ENCODE measurements at regions not wholly inside any gene's neighbourhood (a gene's known extent, or its start where the extent isn't known, plus 50 kb on each side); places are given as distances from the start of the nearest gene placed in this dataset.

DNA sequence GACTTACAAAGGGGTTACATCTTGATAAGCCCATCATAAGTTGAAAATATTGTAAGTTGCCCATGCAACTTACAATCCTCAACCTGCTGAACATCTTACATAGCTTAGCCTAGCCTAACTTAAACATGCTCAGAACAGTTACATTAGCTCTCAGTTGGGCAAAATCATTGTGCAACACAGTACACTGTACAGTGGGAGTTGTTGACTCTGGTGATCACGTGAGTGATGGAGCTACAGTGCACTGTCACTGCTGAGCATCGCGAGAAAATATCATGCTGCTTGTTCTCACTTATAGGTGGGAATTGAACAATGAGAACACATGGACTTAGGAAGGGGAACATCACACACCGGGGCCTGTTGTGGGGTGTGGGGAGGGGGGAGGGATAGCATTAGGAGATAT lies 214.9 kb upstream of the ZMIZ1 start:
- no peaks in the 10 kb centered on the region for H3K27me3 Mint-ChIP-seq (ENCODE audit: low read depth)
- H3K9me3 Mint-ChIP-seq, result no peaks in the 10 kb centered on the region
- DNase-seq (ENCODE audit: low spot score), result no peak
- no peaks in the 10 kb centered on the region for H3K4me1 Mint-ChIP-seq (ENCODE audit: low read depth)
- H3K4me3 Mint-ChIP-seq, result no peak overlapping the region
- no peak overlapping the region for H3K27ac Mint-ChIP-seq
- no peaks in the 10 kb centered on the region for H3K36me3 Mint-ChIP-seq (ENCODE audit: low read depth)

DNA sequence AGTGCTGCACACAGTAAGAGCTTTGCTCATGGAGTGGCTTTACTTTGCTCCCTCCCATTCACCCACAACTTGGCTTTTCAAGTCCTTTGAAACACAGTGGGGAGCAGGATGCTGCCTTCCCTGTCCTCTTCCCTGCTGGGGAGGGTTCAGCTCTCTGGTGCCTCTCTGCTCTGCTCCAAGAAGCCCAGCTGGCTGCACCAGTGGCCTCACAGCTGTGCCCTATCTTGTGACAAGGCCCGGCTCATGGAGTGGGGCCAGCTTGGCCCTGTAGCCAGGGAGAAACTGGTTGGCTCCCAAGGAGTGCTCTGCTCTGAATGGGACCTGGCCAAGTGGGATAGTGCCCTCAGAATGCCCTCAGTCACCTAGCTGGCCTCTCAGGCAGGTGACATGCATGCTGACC lies 212.3 kb upstream of the ZMIZ1 start:
- no peaks in the 10 kb centered on the region for H3K9me3 Mint-ChIP-seq

DNA sequence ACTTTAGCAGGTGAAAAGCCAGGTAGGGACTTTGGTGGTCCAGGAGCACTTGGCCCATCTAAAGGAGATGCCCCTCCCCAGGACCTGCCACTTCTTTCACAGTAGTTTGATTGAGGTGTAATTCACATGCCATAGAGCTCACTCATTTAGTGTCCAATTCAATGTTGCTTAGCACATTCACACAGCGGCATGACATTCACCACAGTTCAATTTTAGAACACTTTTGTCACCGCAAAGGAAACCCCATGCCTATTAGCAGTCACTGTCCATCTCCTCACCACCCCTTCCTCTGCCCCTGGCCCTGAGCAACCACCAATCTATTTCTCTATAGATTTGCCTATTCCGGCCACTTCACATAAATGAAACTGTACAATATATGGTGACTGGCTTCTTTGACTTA lies 211.6 kb upstream of the ZMIZ1 start:
- Mint-ChIP-seq H3K27ac (no peak overlapping the region), H3K36me3 (ENCODE audit: low read depth) (no peaks in the 10 kb centered on the region), H3K9me3 (no peaks in the 10 kb centered on the region), H3K27me3 (ENCODE audit: low read depth) (no peaks in the 10 kb centered on the region), H3K4me3 (no peak overlapping the region), H3K4me1 (ENCODE audit: low read depth) (no peaks in the 10 kb centered on the region)
- no peak for DNase-seq (ENCODE audit: low spot score)

More for the DNA sequence above, 212.3 kb upstream of the ZMIZ1 start:
- Mint-ChIP-seq H3K4me3 (no peak overlapping the region), H3K36me3 (ENCODE audit: low read depth) (no peaks in the 10 kb centered on the region), H3K27me3 (ENCODE audit: low read depth) (no peaks in the 10 kb centered on the region), H3K4me1 (ENCODE audit: low read depth) (no peaks in the 10 kb centered on the region), H3K27ac (no peak overlapping the region)
- DNase-seq (ENCODE audit: low spot score), result no peak

DNA sequence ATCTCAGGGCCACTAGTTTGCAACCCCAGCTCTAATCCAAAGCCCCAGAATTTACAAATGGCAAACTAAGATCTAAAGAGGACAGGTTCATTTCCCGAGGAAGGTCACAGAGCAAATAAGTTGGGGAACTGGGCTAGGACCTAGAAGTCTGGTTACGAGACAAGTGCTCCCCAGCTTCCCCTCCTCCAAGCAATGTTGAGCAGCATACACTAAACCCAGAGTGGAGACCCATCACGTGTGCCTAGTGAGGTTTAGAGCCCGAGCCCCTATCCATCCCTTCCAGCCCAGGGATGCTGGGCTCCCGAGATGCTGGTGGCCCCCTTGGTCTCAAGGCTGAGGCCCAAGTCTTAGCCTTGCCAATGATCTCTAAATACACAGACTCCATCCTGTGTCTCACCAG lies 209.5 kb upstream of the ZMIZ1 start:
- Mint-ChIP-seq H3K36me3 (ENCODE audit: low read depth) (no peaks in the 10 kb centered on the region), H3K27me3 (ENCODE audit: low read depth) (no peaks in the 10 kb centered on the region), H3K9me3 (no peaks in the 10 kb centered on the region), H3K4me1 (ENCODE audit: low read depth) (no peaks in the 10 kb centered on the region), H3K4me3 (no peak overlapping the region), H3K27ac (no peak overlapping the region)
- DNase-seq (ENCODE audit: low spot score), result no peak

DNA sequence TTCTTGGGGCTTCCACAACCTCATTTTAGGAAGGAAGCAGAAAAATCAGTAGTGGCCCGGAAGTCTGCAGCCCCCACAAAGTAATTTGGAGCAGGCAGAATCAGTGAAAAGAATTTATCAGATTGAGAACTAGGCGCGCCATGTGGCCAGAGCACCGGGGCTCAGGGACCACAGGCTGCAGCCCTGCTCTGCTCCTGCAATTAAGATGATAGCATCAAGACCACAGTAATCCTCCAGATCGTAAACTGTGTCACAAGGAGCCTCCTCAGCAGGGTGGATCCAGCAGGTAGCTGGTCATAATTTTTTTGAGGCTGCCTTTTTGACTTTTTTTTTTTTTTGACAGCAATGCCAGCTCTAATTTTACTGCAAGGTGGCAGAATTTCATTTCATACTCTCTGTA lies 209.0 kb upstream of the ZMIZ1 start:
- H3K4me1 Mint-ChIP-seq (ENCODE audit: low read depth), result no peaks in the 10 kb centered on the region
- DNase-seq (ENCODE audit: low spot score), result no peak
- H3K4me3 Mint-ChIP-seq, result no peak overlapping the region
- H3K9me3 Mint-ChIP-seq, result no peaks in the 10 kb centered on the region
- H3K36me3 Mint-ChIP-seq (ENCODE audit: low read depth), result no peaks in the 10 kb centered on the region
- H3K27me3 Mint-ChIP-seq (ENCODE audit: low read depth), result no peaks in the 10 kb centered on the region
- H3K27ac Mint-ChIP-seq, result no peak overlapping the region

DNA sequence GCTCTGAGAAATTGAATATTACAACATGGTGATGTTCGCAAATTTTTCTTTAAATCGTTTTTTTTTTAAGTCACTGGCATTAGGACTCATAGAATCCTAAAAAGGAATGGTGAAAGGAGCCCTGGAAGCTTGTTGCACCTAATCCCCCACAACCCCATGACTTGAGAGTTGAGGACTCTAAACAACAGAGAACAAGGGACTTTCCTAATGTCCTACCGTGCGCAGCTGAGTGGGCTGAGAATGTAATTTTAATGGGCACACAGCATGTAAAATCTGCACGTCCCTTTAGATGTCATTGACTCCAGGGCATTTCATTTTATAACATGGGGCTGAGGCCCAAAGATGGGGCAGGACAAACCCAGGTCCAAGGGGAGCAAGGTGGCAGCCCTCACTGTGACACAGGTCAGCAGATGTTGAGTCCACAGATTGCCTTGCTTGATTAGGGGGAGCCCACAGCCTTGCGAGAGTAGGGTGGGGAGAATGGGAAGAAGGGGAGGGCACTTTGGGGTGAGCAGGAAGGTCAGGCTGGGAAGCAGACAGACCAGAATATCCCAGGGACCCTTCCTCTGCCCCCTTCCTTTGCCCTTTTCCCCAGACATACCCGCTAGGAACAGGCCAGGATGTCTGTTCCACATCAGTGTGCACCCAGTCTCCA lies 208.4 kb upstream of the ZMIZ1 start:
- Mint-ChIP-seq H3K4me1 (ENCODE audit: low read depth) (no peaks in the 10 kb centered on the region), H3K27ac (no peak overlapping the region), H3K36me3 (ENCODE audit: low read depth) (no peaks in the 10 kb centered on the region), H3K27me3 (ENCODE audit: low read depth) (no peaks in the 10 kb centered on the region), H3K4me3 (no peak overlapping the region), H3K9me3 (no peaks in the 10 kb centered on the region)
- no peak for DNase-seq (ENCODE audit: low spot score)

DNA sequence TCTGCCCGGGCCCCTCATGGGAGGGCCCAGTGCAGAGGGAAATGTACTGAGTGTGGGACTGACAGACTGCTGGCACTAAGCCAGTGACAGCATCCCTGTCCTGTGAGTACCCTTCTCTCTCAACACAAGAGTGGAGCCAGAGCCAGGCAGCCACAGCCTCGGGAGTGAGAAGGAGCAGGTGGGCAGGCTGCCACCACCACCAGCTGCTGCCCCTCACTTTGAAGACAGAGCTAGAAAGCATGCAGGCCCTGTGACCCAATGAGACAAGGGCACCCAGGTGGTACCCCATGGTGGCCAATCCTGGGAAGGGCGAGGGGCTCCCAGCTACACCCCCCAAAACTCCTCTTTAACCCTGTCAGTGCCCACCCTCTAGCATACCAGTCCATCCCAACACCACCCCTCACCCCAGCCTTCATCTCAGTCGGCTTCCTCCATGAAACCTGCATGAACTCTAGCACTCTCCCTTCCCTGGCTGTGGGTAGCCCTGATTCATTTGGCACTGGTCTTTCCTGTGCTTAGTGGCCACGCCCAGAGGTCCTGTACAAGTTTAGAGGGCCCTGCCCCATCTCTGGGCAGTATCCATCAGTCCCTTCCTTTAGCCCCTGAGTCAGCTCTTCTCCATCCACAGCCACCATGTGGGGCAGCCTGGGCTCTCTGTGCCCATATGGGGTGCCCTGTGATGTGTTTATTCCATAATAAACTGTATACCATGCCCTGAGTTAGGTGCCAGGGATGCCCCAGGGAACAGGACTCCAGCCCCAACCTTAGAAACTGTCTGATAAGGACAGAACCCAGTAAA lies 207.0 kb upstream of the ZMIZ1 start:
- Mint-ChIP-seq H3K27ac (no peak overlapping the region), H3K27me3 (ENCODE audit: low read depth) (no peaks in the 10 kb centered on the region), H3K4me3 (no peak overlapping the region), H3K4me1 (ENCODE audit: low read depth) (no peaks in the 10 kb centered on the region), H3K36me3 (ENCODE audit: low read depth) (no peaks in the 10 kb centered on the region), H3K9me3 (no peaks in the 10 kb centered on the region)
- DNase-seq (ENCODE audit: low spot score), result no peak

DNA sequence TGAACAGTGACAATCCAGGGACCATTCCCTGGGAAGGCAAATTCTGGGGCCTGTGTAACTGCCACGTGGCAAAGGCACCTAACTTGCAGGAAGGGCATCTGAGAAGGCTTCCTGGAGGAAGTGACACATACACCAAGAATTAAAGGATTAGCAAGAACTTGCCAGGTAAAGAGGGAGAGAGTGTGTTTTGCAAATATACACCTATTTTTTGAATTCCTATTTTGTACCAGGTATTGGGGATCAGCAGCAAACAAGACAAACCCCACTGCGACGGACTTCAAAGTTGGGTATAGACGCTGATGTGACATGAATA lies 206.5 kb upstream of the ZMIZ1 start:
- no peaks in the 10 kb centered on the region for H3K27me3 Mint-ChIP-seq (ENCODE audit: low read depth)
- no peak overlapping the region for H3K4me3 Mint-ChIP-seq
- no peaks in the 10 kb centered on the region for H3K9me3 Mint-ChIP-seq
- no peak overlapping the region for H3K27ac Mint-ChIP-seq
- no peaks in the 10 kb centered on the region for H3K36me3 Mint-ChIP-seq (ENCODE audit: low read depth)
- H3K4me1 Mint-ChIP-seq (ENCODE audit: low read depth), result no peaks in the 10 kb centered on the region
- no peak for DNase-seq (ENCODE audit: low spot score)

DNA sequence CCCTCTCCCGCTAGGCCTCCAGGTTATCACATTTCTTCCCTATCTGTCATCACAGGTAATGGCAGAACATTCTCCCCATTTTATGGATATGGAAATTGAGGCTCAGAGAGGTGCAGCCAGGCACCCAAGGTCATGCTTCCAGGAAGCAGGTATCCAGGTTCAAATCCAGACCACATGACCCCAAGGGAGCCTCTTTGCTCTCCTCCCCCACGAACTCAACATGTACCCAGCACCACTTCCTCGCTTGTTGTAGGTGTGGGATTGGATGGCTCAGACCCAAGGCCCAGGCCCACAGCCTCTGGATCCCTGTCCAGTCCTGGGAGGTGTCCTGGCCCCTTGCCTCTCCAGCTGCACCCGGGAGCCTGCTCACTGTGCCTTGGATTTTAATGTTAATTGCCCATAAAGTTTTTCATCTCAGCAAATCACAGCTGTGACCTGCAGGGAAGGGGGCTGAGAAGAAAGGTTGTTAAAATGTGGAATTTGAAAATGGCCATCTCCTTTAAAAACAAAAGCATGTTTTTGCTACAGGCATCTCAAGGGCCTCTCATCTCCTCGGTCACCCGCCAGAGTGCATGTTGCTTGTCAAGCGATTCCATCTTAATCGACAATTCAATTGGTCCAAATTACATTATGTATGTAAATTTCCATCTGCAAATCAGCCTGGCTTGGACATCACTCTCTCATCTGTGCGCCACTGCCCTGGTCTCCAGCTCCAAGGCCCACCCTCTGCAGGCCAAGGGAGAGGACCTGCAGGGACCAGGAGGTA lies 205.4 kb upstream of the ZMIZ1 start:
- no peak for DNase-seq (ENCODE audit: low spot score)

DNA sequence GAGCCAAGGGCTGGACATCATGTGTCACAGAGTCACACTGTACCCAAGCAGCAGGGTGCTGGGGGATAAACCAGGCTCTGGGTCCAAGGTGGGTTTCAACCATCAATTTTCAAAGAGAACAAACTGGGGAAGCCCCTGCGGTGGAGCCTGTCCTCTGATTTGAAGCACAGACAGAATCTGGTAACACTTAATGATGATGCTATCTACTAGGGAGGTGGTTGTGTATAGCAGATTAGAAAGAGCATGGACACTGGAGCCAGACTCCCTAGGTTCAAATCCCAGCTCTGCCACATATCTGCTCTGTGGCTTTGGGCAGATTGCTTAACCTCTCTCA lies 204.9 kb upstream of the ZMIZ1 start:
- no peaks in the 10 kb centered on the region for H3K27me3 Mint-ChIP-seq (ENCODE audit: low read depth)
- H3K9me3 Mint-ChIP-seq, result no peaks in the 10 kb centered on the region
- no peak overlapping the region for H3K27ac Mint-ChIP-seq
- H3K4me1 Mint-ChIP-seq (ENCODE audit: low read depth), result no peaks in the 10 kb centered on the region
- H3K36me3 Mint-ChIP-seq (ENCODE audit: low read depth), result no peaks in the 10 kb centered on the region
- no peak overlapping the region for H3K4me3 Mint-ChIP-seq
- DNase-seq (ENCODE audit: low spot score), result no peak

More for the DNA sequence above, 205.4 kb upstream of the ZMIZ1 start:
- H3K27me3 Mint-ChIP-seq (ENCODE audit: low read depth), result no peaks in the 10 kb centered on the region
- H3K4me1 Mint-ChIP-seq (ENCODE audit: low read depth), result no peaks in the 10 kb centered on the region
- H3K27ac Mint-ChIP-seq, result no peak overlapping the region
- H3K4me3 Mint-ChIP-seq, result no peak overlapping the region
- no peaks in the 10 kb centered on the region for H3K36me3 Mint-ChIP-seq (ENCODE audit: low read depth)
- H3K9me3 Mint-ChIP-seq, result no peaks in the 10 kb centered on the region

DNA sequence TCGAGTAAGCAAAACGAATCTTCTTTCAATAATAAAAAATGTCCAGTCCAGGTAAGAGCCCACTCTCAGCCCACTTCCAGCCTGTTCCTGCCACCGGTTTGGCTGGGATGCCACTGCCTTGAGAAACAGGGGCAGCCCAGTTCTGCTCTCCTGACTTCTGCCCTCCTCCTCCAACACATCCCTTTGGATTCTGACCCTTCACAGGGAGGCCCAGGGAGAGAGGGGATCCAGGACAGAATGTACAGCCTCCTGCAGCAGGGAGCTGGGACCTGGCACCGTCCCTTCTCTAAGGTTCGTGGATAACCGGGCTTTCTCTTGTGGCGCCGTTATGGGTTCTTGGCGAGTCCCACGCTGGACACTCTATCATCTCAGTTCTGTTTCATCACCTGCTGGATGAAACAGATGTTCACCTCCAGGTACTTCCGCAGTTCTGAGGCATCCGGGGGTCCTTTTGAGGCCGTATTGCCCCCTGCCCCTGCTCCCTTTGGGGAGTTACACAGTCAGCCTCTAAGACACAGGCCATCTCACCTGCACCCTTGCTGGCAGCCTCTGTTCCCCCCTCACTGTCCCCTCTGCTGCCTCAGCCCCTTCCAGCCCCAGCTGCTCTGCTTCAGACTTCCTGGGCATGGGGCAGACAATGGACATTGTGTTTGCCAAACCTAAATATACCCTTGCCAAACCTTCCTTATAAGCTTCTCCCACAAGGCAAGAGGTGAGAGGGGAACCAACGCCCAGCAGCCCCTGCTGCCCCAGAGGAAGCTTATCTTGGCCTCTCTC lies 203.8 kb upstream of the ZMIZ1 start:
- DNase-seq (ENCODE audit: low spot score), result no peak
- Mint-ChIP-seq H3K27ac (no peak overlapping the region), H3K4me1 (ENCODE audit: low read depth) (no peaks in the 10 kb centered on the region), H3K9me3 (no peaks in the 10 kb centered on the region), H3K27me3 (ENCODE audit: low read depth) (peaks cover 2% of the 10 kb centered on the region), H3K4me3 (no peak overlapping the region), H3K36me3 (ENCODE audit: low read depth) (no peaks in the 10 kb centered on the region)

DNA sequence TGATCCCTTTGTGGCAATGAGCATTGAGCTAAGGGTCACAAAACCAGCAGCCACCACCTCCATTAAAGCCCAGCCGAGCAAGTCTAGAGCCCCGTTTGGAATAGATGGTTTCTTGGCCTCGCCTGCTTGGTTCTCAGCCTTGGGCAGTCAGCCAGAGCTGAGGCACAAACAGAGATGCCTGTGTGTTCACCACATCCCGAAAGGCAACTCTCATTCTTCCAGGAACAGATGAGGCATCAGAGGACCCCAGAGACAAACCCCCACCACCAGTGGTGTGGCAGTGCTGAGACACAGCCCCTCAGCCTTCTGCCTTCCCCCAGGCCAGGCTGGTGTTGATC lies 203.3 kb upstream of the ZMIZ1 start:
- peaks cover 2% of the 10 kb centered on the region for H3K27me3 Mint-ChIP-seq (ENCODE audit: low read depth)

DNA sequence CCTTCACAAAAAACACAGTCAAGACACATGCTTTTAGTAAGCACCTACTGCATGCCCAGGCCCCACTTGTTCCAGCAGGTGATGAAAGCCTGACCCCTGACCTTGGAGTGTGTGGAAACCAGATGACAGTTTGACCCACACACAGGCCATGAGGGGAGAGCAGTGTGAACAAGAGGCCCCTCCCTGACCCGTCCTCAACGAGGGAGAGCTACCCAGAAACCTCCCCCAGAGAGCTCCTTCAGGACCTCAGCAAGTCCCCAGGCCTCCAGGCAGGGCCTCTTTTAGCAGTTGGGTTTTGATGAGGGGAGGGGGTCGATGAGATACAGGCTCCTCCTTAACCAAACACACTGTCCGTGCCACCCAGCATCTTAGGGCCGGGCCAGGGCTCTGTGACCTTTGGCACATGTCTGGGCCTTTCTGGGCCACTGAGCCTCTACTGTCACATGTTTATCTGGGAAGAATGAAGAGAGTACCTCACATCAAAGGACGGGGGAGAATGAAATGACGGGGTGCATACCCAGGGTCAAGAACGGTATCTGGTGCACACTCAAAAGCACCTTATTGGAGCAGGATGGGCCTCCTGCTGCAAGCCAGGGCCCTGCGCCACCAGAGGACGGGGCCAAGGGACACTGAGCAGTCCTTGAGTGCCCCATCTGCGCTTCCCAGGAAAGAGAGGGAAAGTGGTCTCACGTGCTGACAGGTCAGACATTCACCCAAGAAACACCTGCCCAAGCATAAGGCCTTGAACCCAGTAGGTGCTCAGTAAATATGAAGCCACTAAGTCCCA lies 202.6 kb upstream of the ZMIZ1 start:
- H3K36me3 Mint-ChIP-seq (ENCODE audit: low read depth), result no peaks in the 10 kb centered on the region
- H3K9me3 Mint-ChIP-seq, result no peaks in the 10 kb centered on the region
- no peak for DNase-seq (ENCODE audit: low spot score)
- peaks cover 2% of the 10 kb centered on the region for H3K27me3 Mint-ChIP-seq (ENCODE audit: low read depth)
- H3K4me3 Mint-ChIP-seq, result no peak overlapping the region
- no peaks in the 10 kb centered on the region for H3K4me1 Mint-ChIP-seq (ENCODE audit: low read depth)
- no peak overlapping the region for H3K27ac Mint-ChIP-seq

More for the DNA sequence above, 203.3 kb upstream of the ZMIZ1 start:
- Mint-ChIP-seq H3K36me3 (ENCODE audit: low read depth) (no peaks in the 10 kb centered on the region), H3K4me3 (no peak overlapping the region), H3K4me1 (ENCODE audit: low read depth) (no peaks in the 10 kb centered on the region), H3K27ac (no peak overlapping the region), H3K9me3 (no peaks in the 10 kb centered on the region)
- no peak for DNase-seq (ENCODE audit: low spot score)

Data from T-helper 2 cell treated with Interferon-gamma antibody and Interleukin-4, amounts not matched to agents 5 μg/mL and 100 μg/mL, for 36 hours (primary cell).